ENCODE measurements at regions not wholly inside any gene's neighbourhood (a gene's known extent, or its start where the extent isn't known, plus 50 kb on each side); places are given as distances from the start of the nearest gene placed in this dataset.

- DNase-seq (ENCODE audit: low spot score), result no peak
These were observed 612.6 kb downstream of the AACS start for GRCh38 chr12:125677829-125678228.

- no peak for DNase-seq (ENCODE audit: low spot score)
These were observed 613.4 kb downstream of the AACS start for GRCh38 chr12:125678589-125678993.

DNA sequence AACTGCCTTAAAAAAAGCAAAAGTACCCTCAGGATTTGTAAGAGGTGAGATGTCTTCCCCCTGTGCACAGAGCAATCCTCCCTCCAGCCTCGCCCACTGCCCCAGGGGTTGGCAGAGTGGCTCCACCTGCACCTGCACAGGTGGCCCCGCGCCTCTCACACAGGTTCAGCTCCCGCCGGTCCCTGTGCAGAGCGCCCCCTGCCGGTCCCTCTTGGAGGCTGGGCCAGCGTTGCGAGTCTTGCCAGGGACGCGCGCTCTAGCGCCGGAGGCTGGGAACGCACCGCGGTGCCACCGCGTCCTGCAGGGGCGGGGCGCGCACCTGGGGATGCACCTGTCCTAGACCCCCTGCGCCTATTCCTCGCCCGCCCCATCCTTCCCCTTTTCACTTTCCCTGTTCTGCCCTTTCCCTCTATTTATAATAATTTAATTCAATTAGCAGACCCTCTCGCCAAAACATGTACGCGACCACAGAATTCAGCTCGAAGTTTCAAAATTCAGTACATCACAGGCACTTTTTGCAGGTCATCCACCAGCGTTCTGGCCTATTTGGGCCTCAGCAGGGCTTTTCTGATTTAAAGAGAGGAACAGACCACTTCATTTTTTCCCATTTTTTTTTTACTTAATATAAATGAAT is 618.6 kb downstream of the AACS start:
- peak; percentile 8 for DNase-seq (ENCODE audit: low spot score)

DNA sequence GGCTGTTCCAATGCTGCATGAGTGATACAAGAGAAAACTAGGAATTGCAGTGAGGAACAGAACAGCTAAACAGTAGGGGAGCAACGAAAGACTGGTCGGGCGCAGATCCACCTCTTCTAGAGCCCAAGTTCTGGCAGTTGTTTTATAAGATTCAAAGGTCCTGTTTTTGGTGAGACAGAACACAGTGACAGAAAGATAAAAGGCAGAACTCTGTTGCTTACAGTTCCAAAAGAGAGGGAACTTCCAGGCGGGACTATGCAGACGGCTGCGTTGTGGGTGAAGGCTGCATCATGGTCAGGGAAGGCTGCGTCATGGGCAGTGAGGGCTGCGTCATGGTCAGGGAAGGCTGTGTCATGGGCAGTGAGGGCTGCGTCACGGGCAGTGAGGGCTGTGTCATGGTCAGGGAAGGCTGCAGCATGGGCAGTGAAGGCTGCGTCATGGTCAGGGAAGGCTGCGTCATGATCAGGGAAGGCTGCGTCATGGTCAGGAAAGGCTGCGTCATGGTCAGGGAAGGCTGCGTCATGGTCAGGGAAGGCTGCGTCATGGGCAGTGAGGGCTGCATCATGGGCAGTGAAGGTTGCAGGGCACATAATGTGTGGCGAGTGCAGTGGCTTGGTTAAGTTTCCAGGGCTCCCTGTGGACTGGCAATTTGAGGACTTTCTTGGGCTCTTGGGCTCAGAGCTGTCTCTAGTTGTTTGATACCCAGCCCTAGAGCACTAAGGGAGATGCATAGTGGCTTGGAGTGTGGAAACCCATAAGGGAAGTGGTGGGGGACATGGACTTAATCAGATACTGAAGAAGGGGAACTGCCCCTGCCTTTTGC is 619.9 kb downstream of the AACS start:
- DNase-seq (ENCODE audit: low spot score), result no peak

- DNase-seq (ENCODE audit: low spot score), result no peak
These were observed 620.7 kb downstream of the AACS start for GRCh38 chr12:125685915-125686314.

GRCh38 chr12:125687403-125687802 is 622.2 kb downstream of the AACS start:
- DNase-seq (ENCODE audit: low spot score), result no peak

GRCh38 chr12:125687820-125688219 is 622.6 kb downstream of the AACS start:
- no peak for DNase-seq (ENCODE audit: low spot score)

DNA sequence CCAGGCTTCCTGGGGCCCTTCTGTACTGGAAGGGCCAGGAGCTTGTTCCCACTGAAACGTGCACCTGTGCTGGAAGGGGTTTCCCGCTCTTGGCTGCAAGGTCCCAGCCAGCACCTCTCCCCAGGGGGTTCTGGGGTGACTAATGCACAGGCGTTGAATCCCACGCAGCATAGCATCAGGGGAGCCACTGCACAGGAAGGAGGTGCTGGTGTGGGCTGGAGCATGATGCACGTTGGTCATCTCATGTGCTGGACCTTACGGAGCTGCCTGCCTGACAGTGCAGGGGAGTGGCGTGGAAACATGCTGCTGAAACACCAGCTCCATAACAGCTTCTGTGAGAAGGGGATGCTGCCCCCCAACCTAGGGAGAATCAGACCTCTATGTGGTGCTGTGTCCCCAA is 623.0 kb downstream of the AACS start:
- no peak for DNase-seq (ENCODE audit: low spot score)

GRCh38 chr12:125688881-125689280 is 623.6 kb downstream of the AACS start:
- no peak for DNase-seq (ENCODE audit: low spot score)

DNA sequence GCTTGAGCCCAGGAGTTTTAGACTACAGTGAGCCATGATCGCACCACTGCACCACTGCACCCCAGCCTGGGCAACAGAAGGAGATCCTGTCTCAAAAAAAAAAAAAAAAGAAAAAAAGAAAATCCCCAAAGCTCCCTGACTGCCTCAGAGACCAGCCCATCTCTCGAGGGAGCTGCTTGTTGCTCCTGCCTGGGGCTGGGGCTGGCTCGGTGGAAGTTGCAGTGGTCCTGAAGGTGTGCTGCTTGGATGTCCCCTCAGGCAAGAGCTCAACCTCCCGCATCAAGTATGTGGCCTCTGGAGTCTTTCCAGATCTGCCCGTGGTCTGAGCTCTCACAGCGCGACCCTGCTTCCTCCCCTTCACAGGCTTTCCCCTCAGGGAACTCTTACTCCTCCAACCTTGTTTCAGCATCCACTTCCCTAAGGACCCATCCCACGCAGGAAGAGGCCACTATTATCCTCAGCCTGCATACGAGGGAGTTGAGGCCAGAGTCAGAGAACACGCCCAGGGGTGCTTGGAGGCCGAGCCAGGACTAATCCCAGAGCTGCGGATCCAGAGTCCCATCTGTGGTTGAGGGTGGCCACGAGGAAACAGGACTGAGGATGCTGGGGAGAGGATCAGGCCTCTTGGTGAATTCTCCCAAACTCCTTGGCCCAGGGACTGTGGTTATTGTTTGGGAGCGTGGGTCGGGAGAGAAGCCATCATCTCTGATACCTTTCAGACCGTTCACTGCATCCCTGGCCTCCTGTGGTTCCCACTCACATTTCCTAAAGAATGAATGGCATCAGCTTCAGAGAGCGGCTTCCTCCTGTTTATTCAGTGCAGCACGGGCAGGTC is 624.6 kb downstream of the AACS start:
- no peak for DNase-seq (ENCODE audit: low spot score)

DNA sequence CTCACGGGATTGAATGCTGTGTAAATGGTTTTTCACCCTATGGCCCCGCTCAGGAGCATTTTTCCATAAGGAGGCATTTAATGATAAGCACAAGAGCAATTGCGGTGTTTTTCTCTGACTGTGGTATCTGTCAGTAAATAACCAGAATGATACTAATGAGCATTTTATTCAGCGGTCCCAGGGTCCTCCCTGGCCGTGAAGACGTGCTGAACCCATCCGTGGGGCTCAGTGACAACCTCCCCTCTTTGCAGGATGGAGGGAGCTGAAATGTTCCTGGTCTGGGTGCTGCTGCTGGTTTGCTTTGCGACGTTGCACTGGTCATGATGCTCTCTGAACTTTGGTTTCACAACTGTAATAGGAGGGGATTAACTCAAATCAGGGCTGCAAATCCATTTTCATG is 625.6 kb downstream of the AACS start:
- no peak for DNase-seq (ENCODE audit: low spot score)

GRCh38 chr12:125696054-125696453 is 630.8 kb downstream of the AACS start:
- DNase-seq (ENCODE audit: low spot score), result no peak

GRCh38 chr12:125704803-125705202 is 639.6 kb downstream of the AACS start:
- no peak for DNase-seq (ENCODE audit: low spot score)

DNA sequence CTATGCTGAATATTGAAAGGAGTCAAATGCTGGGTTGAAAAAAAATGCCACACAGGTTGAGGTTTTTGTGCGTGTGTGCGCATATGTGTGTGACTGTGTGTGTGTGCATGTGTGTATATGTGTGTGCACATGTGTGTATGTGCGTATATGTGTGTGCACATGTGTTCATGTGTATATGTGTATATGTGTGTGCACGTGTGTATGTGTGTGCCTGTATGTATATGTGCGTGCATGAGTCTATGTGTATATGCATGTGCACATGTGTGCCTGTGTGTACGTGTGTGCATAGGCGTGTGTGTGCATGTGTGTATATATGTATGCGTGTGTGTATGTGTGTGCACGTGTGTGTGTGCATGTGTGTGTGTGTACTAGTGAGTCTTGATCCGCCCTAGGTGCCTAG is 655.7 kb downstream of the AACS start:
- DNase-seq (ENCODE audit: low spot score), result no peak

DNA sequence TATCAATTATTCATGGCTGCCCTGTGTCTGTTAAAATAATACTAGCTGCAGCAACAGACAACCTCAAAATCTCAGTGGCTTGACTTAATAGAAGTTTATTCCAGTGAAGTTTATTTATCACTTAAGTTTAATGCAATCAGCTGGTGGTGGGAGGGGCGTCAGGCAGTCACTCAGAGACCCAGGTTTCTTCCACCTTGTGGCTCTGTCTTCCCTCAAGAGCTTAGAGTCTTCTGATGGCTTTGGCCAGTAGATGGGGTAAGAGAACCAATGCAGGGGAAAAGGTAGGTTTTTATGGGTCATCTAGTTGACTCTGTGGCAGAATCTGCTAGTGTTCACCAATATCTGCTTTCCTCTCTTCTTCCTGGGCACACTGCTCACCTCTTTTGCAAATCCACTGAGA is 668.9 kb downstream of the AACS start:
- no peak for DNase-seq (ENCODE audit: low spot score)

DNA sequence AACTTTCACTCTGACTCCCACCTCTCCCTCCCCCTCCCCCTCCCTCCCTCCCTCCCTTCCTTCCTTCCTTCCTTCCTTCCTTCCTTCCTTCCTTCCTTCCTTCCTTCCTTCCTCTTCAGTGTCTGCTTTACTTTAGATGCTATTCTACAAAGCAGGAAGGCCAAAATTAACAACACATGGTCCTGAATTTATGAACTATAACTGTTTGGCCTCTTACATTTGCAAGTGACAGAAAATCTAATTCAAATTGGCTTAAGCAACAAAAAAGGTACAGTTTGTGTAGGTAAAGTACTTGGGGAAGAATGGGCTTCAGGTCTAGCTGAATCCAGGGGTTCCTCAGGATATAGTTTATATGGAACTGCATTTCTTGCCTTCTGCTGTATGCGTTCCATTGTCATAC is 673.0 kb downstream of the AACS start:
- no peak for DNase-seq (ENCODE audit: low spot score)

- no peak for DNase-seq (ENCODE audit: low spot score)
These were observed 677.2 kb downstream of the AACS start for GRCh38 chr12:125742413-125742812.

GRCh38 chr12:125744201-125744600 is 679.0 kb downstream of the AACS start:
- DNase-seq (ENCODE audit: low spot score), result no peak

DNA sequence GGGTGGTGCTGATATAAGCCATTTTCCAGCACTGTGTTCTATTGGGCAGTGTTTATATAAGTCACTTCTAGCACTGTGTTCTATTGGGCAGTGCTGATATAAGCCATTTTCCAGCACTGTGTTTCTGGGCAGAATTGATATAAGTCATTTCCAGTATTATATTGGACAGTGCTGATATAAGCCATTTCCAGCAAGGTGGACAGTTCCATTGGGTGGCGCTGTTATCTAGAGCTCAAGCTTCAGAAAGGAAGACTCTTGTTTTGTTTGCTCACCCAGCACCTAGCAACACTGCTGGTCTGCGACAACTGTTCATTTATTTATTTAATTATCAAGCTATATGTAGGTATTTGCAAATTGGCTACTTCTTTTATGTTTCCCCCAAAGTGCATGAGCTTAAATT is 690.3 kb downstream of the AACS start:
- no peak for DNase-seq (ENCODE audit: low spot score)

DNA sequence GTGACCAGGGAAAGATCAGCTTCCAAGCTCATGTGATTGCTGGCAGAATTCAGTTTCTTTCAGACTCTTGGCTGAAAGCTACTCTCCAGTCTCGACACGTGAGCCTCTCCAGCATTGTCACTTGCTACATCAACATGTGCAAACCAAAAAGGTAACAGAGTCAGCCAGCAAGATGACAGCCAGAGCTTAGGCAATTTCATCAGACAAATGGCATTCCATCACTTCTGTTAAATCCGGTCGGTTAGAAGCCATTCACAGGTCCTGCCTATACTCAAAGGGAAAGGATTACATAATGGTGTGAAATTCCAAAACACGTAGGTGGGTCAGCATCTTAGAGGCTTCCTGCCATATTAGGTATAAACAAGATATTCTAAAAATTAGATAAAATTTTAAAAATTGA is 700.9 kb downstream of the AACS start:
- no peak for DNase-seq (ENCODE audit: low spot score)

DNA sequence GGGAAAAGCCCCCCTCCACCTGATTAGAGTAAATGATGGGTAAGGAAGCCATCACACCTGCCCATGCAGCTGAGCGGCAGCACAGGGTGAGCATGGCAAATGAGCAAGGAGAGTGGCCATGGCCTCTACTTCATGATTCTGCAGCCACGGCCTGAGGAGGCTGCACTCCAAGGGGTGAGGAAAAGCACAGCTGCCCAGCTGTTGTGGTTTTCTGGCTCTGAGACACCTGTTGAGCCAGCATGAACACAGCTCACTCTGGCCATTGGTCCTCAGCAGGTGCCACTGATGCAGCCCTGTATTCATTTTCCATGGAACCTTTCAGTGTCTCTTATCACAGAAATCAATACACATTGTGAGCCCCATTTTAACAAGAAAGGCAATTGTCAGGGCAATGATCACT is 707.2 kb downstream of the AACS start:
- no peak for DNase-seq (ENCODE audit: low spot score)

- DNase-seq (ENCODE audit: low spot score), result no peak
These were observed 707.9 kb downstream of the AACS start for GRCh38 chr12:125773033-125773640.

DNA sequence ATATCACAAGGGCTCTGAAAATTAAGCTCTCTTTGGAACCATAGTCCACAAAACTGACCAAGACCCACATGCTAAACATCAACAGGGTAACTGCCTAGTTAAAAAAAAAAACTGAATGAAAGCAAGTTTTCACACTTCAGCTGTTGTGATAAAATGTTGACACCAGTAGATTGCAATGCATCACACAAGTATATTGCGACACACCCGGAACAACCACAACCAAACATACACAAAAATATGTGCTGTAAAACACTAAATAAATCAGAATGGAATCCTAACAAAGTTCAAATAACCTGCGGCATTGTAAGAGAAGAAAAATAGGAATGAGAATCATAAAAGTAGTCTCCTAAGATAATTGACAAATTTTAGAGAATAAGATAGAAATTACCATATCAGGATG is 710.3 kb downstream of the AACS start:
- no peak for DNase-seq (ENCODE audit: low spot score)
